Keratinocyte (primary cell): ENCODE measurements at regions not wholly inside any gene's neighbourhood (a gene's known extent, or its start where the extent isn't known, plus 50 kb on each side); places are given as distances from the start of the nearest gene placed in this dataset.

Source experiments
- DNase-seq: peaks from one replicate; pipeline ENCODE4 v3.0.0-alpha.2; 2011; ENCODE audit warnings: low read depth, missing footprints, low spot score
- FAIRE-seq: peaks from 2 replicates; lab custom pipeline; 2011; peaks lifted over from hg19 to GRCh38; lab: Jason Lieb, UNC
- H2AFZ ChIP-seq: 2 replicates; pipeline ENCODE4 v1.6.0; 2012; ENCODE audit warnings: low read length, control low read depth, inconsistent platforms; ENCODE audit not compliant: control insufficient read depth
- H3K27ac ChIP-seq: 2 replicates; pipeline ENCODE4 v1.5.1; 2011; ENCODE audit warnings: low read length; ENCODE audit not compliant: control insufficient read depth, insufficient read depth
- H3K27me3 ChIP-seq: 3 replicates; pipeline ENCODE4 v1.6.0; 2011; ENCODE audit warnings: low read length; ENCODE audit not compliant: control insufficient read depth, insufficient read depth; ENCODE audit errors: extremely low read depth
- H3K36me3 ChIP-seq, 2 experiments: 2 replicates in 1 of 2; 3 replicates in 1 of 2; pipeline ENCODE4 v1.5.1; 2011; ENCODE audit warnings: low read length in 2 of 2, mild to moderate bottlenecking in 1 of 2; ENCODE audit not compliant: control insufficient read depth in 2 of 2, insufficient read depth in 2 of 2; ENCODE audit errors: extremely low read depth in 1 of 2
- H3K4me1 ChIP-seq: 3 replicates; pipeline ENCODE4 v1.5.1; 2011; ENCODE audit warnings: low read length; ENCODE audit not compliant: control insufficient read depth, insufficient read depth; ENCODE audit errors: extremely low read depth
- H3K4me2 ChIP-seq: 3 replicates; pipeline ENCODE4 v1.6.0; 2011; ENCODE audit warnings: low read depth, low read length; ENCODE audit not compliant: control insufficient read depth, insufficient read depth; ENCODE audit errors: extremely low read depth
- H3K4me3 ChIP-seq, 3 experiments: fragments of 200-600 bp in 1 of 3; sonication (generic) in 1 of 3; 2 replicates in 2 of 3; 3 replicates in 1 of 3; pipeline ENCODE4 v1.5.1; 2011 to 2016; ENCODE audit warnings: low read length in 3 of 3, mild to moderate bottlenecking in 3 of 3, control low read depth in 2 of 3, inconsistent platforms in 1 of 3, low read depth in 1 of 3, mixed read lengths in 1 of 3, mixed run types in 1 of 3, moderate library complexity in 1 of 3; ENCODE audit not compliant: control insufficient read depth in 2 of 3, insufficient read depth in 2 of 3; ENCODE audit errors: extremely low read depth in 1 of 3
- H3K79me2 ChIP-seq: 2 replicates; pipeline ENCODE4 v1.6.0; 2012; ENCODE audit warnings: low read length; ENCODE audit not compliant: control insufficient read depth, insufficient read depth
- H3K9ac ChIP-seq: 3 replicates; pipeline ENCODE4 v1.6.0; 2011; ENCODE audit warnings: low read length; ENCODE audit not compliant: control insufficient read depth, insufficient read depth; ENCODE audit errors: extremely low read depth
- H3K9me1 ChIP-seq: 3 replicates; pipeline ENCODE4 v1.6.0; 2011; ENCODE audit warnings: low read length; ENCODE audit not compliant: control insufficient read depth, insufficient read depth; ENCODE audit errors: extremely low read depth
- H3K9me3 ChIP-seq: 2 replicates; pipeline ENCODE4 v1.5.1; 2012; ENCODE audit warnings: low read depth, low read length; ENCODE audit not compliant: control insufficient read depth
- H4K20me1 ChIP-seq: 3 replicates; pipeline ENCODE4 v1.6.0; 2011; ENCODE audit warnings: low read length; ENCODE audit not compliant: control insufficient read depth, insufficient read depth; ENCODE audit errors: extremely low read depth
- EZH2 ChIP-seq: IDR thresholded peaks from one replicate; pipeline ENCODE4 v1.6.1; 2012; ENCODE audit warnings: inconsistent platforms, mild to moderate bottlenecking, low read length, moderate library complexity
- dilution Hi-C: fragments of 300-500 bp; cut with MboI; formaldehyde crosslinking; loops from one replicate; pipeline ENCODE4 v1.7.0; 2020; ENCODE audit warnings: low sequenced_read_pairs; ENCODE audit not compliant: extremely low pct_ligation_motif_present
- TF ChIP-seq, protein P1 (sequence below), 3 experiments: IDR thresholded peaks in 1 of 3; conservative IDR thresholded peaks in 1 of 3; optimal IDR thresholded peaks in 1 of 3; 2 replicates in 2 of 3; 3 replicates in 1 of 3; pipeline versions ENCODE3 to v1.5.1; 2011; ENCODE audit warnings: low read length in 3 of 3, mild to moderate bottlenecking in 3 of 3, moderate library complexity in 2 of 3, control low read depth in 1 of 3, inconsistent platforms in 1 of 3; ENCODE audit not compliant: insufficient read depth in 2 of 3; ENCODE audit errors: extremely low read depth in 1 of 3

DNA sequence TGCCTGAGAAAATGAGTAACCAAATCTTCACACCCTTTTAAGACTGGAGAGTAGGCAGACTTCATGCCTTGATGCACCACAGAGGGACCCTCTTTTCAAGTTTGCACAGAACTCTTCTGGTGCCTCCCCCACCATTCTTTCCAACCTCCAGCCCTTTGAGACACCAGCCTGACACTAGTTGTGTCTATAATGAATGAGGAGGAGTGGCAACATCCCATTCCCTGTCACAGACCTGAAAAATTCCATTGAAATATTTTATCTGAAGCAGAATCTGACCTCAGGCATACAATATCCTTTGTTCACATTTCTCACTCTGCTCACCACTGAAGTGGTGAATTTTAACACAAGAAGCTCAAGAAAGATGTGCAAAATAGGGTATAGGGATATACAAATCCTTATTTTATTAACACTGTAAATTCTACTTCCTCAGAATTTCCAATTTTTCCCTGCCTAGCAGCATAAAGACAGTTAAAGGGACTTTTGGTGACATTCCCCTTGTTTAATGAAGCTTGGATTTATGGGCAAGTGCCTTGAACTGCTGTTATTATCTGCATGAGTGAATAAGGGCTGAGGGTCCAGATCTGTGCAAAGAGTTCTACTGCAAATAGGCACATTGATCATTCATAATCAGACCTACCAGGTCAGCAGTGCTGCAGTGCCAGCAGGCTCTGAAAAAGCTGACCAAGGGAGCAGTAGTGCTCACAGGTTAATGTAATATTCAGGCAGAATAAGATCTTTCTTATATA, 149.9 kb upstream of the PAQR3 start:
- H3K27ac ChIP-seq = no peak overlapping the region
- no peak overlapping the region for H3K4me3 ChIP-seq
- no peak for TF ChIP-seq EZH2
- TF ChIP-seq, protein P1, sequence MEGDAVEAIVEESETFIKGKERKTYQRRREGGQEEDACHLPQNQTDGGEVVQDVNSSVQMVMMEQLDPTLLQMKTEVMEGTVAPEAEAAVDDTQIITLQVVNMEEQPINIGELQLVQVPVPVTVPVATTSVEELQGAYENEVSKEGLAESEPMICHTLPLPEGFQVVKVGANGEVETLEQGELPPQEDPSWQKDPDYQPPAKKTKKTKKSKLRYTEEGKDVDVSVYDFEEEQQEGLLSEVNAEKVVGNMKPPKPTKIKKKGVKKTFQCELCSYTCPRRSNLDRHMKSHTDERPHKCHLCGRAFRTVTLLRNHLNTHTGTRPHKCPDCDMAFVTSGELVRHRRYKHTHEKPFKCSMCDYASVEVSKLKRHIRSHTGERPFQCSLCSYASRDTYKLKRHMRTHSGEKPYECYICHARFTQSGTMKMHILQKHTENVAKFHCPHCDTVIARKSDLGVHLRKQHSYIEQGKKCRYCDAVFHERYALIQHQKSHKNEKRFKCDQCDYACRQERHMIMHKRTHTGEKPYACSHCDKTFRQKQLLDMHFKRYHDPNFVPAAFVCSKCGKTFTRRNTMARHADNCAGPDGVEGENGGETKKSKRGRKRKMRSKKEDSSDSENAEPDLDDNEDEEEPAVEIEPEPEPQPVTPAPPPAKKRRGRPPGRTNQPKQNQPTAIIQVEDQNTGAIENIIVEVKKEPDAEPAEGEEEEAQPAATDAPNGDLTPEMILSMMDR (optimal IDR thresholded peaks at IDR 0.05 in 1 of 3, IDR thresholded peaks at IDR 0.05 in 1 of 3, conservative IDR thresholded peaks at IDR 0.05 in 1 of 3; ENCODE audit: extremely low read depth in 1 of 3, insufficient read depth in 2 of 3, low read length in 3 of 3) = no peak
- H3K27me3 ChIP-seq = no peaks in the 10 kb centered on the region
- no peaks in the 10 kb centered on the region for H3K36me3 ChIP-seq
- H2AFZ ChIP-seq = no peak overlapping the region
- no peak overlapping the region for H3K4me2 ChIP-seq
- H3K9me1 ChIP-seq = no peaks in the 10 kb centered on the region
- no peaks in the 10 kb centered on the region for H3K79me2 ChIP-seq
- FAIRE-seq (no peak), DNase-seq (no peak)
- H3K9ac ChIP-seq = no peak overlapping the region
- no peaks in the 10 kb centered on the region for H4K20me1 ChIP-seq
- dilution Hi-C loops = no loop called here
- H3K4me1 ChIP-seq = no peaks in the 10 kb centered on the region
- H3K9me3 ChIP-seq = no peaks in the 10 kb centered on the region

DNA sequence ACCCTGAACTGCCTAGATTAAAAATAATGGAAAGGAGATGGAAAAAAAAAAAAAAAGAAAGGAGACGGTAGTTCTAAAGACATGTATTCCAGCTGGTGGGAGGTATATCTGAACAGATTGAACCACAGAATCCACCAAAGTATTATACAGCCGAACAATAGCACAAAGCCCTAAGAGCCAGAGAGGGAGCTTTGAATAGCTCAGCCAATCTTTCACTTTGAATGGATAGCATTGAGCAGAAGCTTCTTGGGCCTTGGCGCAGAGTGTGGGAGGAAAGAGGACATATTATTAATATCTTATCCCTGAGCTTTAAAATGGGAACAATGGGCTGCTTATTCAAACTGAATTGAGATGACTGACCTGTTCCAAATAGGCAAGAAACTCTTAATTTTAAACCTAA, 147.8 kb upstream of the PAQR3 start:
- Histone ChIP-seq H3K4me1 (no peaks in the 10 kb centered on the region), H3K9me1 (no peaks in the 10 kb centered on the region), H3K9ac (no peak overlapping the region), H3K36me3 (no peaks in the 10 kb centered on the region), H3K27ac (no peak overlapping the region), H3K4me2 (no peak overlapping the region), H4K20me1 (no peaks in the 10 kb centered on the region), H3K79me2 (no peaks in the 10 kb centered on the region), H2AFZ (no peak overlapping the region), H3K27me3 (no peaks in the 10 kb centered on the region), H3K4me3 (no peak overlapping the region), H3K9me3 (no peaks in the 10 kb centered on the region)
- no peak for DNase-seq
- dilution Hi-C loops = no loop called here
- no peak for TF ChIP-seq EZH2
- TF ChIP-seq, protein P1 (optimal IDR thresholded peaks at IDR 0.05 in 1 of 3, IDR thresholded peaks at IDR 0.05 in 1 of 3, conservative IDR thresholded peaks at IDR 0.05 in 1 of 3; ENCODE audit: extremely low read depth in 1 of 3, insufficient read depth in 2 of 3, low read length in 3 of 3) = no peak
- FAIRE-seq = no peak
